GM18870 (cell line): ENCODE measurements at regions not wholly inside any gene's neighbourhood (a gene's known extent, or its start where the extent isn't known, plus 50 kb on each side); places are given as distances from the start of the nearest gene placed in this dataset.
"Not testable (repeated sequence)": the region's sequence is repeated elsewhere in the genome, so short reads cannot be mapped to it uniquely, and the experiment has no call there.

Source experiments
- ATAC-seq: cut with Tn5 transposase; IDR thresholded peaks from one replicate; pipeline ENCODE4 v1.9.1; 2021; ENCODE audit warnings: moderate library complexity; ENCODE audit not compliant: unreplicated experiment

GRCh38 chr16:76716251-76716650 is 439.1 kb downstream of the CNTNAP4 start:
- ATAC-seq = not testable (repeated sequence)

DNA sequence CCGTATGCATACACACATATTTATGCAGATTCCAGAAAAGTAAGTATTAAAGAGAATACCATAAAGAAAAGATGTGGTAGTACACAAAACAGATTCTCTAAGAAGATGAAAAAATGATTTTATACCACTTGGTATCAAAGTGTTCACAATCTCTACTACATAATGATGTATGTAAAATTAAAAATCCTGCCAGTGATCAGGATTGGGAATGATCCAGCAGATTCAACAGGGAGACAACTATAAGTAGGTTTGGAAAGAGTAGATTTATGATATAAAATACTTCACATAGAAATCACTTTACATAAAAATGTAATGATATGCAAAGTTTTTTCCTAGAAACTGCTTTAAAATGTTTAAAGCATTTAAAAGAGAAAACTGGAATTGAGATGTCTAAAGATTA is 447.0 kb downstream of the CNTNAP4 start:
- no peak for ATAC-seq

- ATAC-seq = no peak
Observed at GRCh38 chr16:76729525-76729924, 452.3 kb downstream of the CNTNAP4 start.

GRCh38 chr16:76732894-76733293 is 455.7 kb downstream of the CNTNAP4 start:
- ATAC-seq = no peak

GRCh38 chr16:76741623-76742022 is 449.4 kb upstream of the MON1B start:
- no peak for ATAC-seq

DNA sequence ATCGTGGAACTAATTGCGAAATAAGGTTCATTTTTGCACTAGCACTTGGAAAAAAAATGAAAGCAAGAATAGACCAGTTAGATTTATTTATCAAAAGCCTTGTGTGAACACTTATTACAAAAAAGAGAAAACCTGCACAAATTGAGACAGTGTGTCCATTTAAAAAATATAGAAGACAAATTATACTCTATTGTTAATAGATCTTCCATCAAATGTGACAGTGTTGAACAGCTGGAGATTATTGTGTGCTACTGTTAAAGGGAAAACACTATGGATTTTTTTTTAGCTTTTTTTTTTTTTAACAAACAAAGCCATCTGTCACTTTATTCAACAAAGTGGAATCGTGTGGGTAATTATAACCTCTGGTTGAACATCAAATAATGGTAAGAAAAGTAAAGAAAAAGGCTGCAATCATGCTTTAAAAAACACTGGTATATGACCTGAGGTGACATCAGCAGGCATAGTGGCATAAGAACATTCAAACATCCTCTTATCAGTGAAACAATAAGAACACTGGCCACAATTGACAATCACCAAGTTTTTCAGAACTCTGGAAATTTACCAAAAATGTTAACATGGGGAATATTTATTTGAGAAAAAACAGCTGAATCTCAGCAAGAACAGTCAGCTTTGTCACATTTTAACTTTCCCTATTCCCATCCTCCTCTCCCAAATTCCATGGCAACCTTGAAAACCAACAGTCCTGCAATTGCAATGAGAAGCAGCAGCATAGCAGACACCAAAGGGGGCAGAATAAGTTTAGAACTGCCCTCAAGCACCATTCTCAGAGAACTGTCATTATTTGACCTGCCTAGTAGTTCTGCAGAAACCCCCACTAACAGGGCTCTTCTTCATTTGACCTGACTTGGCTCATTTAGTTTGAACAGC is 442.3 kb upstream of the MON1B start:
- no peak for ATAC-seq

GRCh38 chr16:76749780-76750375 is 441.1 kb upstream of the MON1B start:
- no peak for ATAC-seq

- ATAC-seq = no peak
Observed at GRCh38 chr16:76755496-76755895, 435.5 kb upstream of the MON1B start.

DNA sequence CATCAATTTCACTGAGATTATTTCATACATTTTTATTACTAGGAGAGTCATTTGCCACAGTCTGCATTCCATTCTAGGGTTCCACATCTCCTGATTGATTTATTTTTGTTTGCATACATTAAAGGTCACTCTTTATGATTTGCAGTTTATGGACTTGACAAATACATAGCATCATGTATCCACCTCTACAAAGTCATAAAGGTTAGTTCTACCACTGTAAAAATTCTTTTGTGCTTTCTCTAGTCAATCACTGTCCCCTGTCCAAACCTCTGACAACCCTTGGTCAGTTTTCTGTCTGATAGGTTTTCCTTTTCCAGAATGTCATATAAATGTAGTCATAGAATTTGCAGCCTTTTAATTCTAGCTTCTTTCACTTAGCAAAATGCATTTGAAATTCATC is 434.6 kb upstream of the MON1B start:
- no peak for ATAC-seq

- no peak for ATAC-seq
Observed at GRCh38 chr16:76756951-76757350, 434.0 kb upstream of the MON1B start.

DNA sequence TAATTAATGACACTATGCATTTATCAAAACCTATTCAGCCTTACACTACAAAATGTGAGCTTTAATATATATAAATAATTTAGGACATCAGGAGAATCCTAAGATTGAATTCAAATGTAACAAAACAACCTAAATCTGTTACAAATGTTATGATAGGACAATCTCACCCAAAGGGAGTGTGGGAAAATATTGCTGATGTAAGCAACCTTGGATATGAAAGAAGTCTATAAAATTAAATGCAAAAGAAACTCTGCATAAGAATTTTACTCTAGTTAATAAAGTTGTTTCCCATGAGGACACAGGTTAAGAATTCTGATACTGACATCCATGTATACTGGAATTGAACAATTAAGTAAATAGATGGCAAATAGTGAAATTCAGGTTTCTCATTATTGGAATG is 424.5 kb upstream of the MON1B start:
- no peak for ATAC-seq

GRCh38 chr16:76768316-76768715 is 422.7 kb upstream of the MON1B start:
- no peak for ATAC-seq

DNA sequence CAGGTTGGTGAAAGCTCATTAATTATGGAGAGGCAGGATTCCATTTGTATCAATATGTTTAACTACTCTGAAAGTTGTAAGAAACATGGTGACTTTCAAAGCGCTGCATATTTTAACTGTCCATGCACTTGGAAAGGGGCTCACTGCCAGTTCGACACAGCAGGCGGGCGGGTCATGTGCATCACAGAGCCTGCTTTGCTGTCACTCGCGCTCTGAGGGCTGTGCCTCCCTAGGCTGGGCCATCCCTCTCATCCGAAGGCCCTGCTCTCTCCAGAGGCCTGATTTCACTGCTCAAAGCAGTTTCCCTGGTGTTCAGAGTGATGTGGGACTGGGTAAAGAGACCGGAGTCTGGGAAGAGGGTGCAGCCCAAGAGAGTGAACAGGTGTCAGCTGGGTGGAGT is 422.0 kb upstream of the MON1B start:
- no peak for ATAC-seq

DNA sequence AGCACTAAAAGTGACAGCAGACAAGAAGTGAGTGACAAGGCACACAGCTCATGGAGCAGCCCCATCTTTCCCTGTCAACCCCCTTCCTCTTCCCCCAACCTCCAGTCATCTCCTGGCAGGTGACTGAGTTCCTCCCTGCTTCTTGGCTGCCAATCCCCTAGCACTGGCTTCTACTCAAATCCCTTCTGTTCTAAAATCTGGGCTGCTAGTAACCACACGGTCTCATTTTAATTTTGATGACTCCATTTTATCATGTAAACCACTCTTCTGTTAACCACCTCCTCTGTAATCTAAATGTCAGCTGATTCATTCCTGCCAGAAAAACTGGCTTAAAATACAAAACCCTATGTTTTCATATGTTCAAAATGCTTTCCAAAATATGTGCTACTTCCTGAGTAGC is 419.8 kb upstream of the MON1B start:
- ATAC-seq = no peak

DNA sequence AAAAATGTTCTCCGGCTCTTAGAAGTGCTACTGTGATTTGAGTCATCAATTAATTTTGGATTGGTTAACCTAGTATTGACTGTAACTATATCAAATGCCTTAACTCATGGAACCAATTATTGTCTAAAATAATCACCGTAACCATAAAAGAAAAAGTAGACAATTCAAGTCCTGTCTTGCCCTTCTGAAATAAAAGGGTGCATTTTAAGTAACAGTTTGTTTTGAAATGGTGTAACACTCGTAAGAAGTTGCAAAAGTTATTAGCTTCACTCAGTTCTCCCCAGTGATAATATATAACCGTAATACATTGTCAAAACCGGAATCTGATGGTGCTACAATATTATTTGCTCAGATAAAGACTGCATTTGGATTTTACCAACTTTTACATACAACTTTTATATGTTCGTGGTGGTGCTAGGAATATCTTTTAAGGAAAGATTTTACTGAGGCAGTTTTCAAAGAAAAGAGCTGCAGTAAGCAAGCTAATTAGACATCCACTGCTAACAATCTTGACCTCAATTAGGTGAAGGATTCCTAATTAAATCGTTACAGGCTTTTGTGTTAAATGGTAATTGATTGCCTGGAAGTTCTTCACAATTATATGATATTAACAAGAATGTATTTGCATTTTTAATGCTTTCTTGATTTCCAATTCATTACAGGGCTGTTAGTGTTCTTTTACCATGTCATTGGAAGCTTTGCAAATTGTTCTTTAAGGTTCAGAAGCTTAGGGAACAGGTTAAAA is 413.1 kb upstream of the MON1B start:
- no peak for ATAC-seq

GRCh38 chr16:76780556-76780955 is 410.4 kb upstream of the MON1B start:
- ATAC-seq = no peak

GRCh38 chr16:76784530-76784929 is 406.5 kb upstream of the MON1B start:
- ATAC-seq = peak; percentile 63

GRCh38 chr16:76787394-76787793 is 403.6 kb upstream of the MON1B start:
- no peak for ATAC-seq

DNA sequence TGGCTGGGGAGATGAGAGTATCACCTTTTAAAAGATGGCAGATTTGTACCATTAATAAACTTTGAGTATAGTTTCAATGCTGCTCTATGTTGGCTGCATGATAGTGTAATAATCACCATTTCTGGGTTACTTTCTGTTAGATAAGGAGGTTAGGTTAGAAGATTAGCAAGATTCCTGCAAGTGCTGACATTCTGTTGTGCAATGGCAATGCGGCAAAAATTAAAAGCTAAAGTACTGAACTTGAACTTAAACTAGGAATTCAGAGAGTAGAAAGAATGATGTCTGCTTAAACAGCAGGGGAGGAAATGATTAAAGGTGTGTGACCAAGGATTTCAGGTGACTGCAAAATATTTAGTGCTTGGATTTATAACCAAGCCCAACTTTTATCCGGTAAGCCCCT is 399.8 kb upstream of the MON1B start:
- ATAC-seq = no peak

- ATAC-seq = no peak
Observed at GRCh38 chr16:76796416-76796815, 394.6 kb upstream of the MON1B start.

DNA sequence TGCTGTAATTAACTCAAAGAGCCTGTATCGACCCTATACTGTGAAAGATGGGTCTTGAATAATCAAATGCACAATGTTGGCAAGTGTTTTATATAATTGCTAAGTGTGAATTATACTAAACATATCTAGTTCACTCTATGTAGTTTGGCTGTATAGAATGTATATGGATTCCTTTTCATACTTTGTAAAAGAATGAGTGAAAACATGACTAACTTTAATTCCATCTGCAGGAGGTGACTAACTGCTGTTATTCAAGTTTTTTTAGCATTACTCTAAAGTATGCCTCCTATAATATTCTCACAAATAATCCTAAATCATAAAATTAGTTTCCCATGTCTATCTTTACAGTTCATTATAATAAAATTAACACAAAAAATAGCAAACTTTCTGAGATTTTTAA is 394.0 kb upstream of the MON1B start:
- no peak for ATAC-seq

DNA sequence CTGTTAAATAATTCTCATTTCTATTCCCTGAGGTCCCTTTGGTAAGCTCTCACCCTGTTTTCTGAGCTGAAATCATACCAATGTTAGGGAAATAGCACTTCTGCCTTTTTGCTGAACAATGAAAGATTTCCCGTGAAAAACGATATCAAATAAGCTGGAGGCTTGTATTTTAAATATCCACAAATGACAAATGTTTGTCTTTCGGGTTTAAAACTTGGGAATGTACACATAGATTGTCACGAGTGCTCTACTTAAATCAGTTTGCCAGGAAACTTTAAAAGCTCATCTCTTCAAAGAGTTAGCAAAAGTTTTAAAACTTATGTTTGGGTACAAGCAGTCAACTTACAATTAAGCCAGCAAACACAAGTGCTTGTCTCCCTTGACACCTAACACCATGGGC is 393.5 kb upstream of the MON1B start:
- no peak for ATAC-seq
